Astrocyte (in vitro differentiated cells and primary cell): ENCODE measurements at regions not wholly inside any gene's neighbourhood (a gene's known extent, or its start where the extent isn't known, plus 50 kb on each side); places are given as distances from the start of the nearest gene placed in this dataset.

Experiments
- DNase-seq: peaks from one replicate; pipeline ENCODE4 v3.0.0-alpha.2; 2010; ENCODE audit warnings: low read depth
- FAIRE-seq: peaks from 2 replicates; lab custom pipeline; 2011; peaks lifted over from hg19 to GRCh38; lab: Jason Lieb, UNC
- H2AFZ ChIP-seq: 2 replicates; pipeline ENCODE4 v1.6.0; 2012; ENCODE audit warnings: low read depth, low read length, inconsistent platforms
- H3K27ac ChIP-seq: 2 replicates; pipeline ENCODE4 v1.5.1; 2011; ENCODE audit warnings: low read depth, low read length, inconsistent platforms
- H3K27me3 ChIP-seq: 2 replicates; pipeline ENCODE4 v1.6.0; 2011; ENCODE audit warnings: low read length, inconsistent platforms; ENCODE audit not compliant: insufficient read depth
- H3K36me3 ChIP-seq: 2 replicates; pipeline ENCODE4 v1.5.1; 2011; ENCODE audit warnings: low read length, inconsistent platforms; ENCODE audit not compliant: insufficient read depth
- H3K4me1 ChIP-seq: 2 replicates; pipeline ENCODE4 v1.5.1; 2011; ENCODE audit warnings: low read length, inconsistent platforms; ENCODE audit not compliant: insufficient read depth
- H3K4me2 ChIP-seq: 2 replicates; pipeline ENCODE4 v1.6.0; 2012; ENCODE audit warnings: low read length, inconsistent platforms
- H3K4me3 ChIP-seq: 2 replicates; pipeline ENCODE4 v1.5.1; 2011; ENCODE audit warnings: low read depth, mild to moderate bottlenecking, low read length, inconsistent platforms; ENCODE audit not compliant: insufficient read depth
- H3K79me2 ChIP-seq: 2 replicates; pipeline ENCODE4 v1.6.0; 2012; ENCODE audit warnings: mild to moderate bottlenecking, low read length, inconsistent platforms; ENCODE audit not compliant: insufficient read depth
- H3K9ac ChIP-seq: 2 replicates; pipeline ENCODE4 v1.6.0; 2012; ENCODE audit warnings: mild to moderate bottlenecking, low read length, inconsistent platforms
- H3K9me3 ChIP-seq: 2 replicates; pipeline ENCODE4 v1.5.1; 2012; ENCODE audit warnings: low read depth, mild to moderate bottlenecking, low read length, inconsistent platforms; ENCODE audit not compliant: insufficient read depth
- H4K20me1 ChIP-seq: 2 replicates; pipeline ENCODE4 v1.6.0; 2012; ENCODE audit warnings: low read length, inconsistent platforms; ENCODE audit not compliant: insufficient read depth
- H3K27ac Mint-ChIP-seq: one replicate; pipeline ENCODE4 v1.8.0; 2021; ENCODE audit warnings: mild to moderate bottlenecking, mixed read lengths; ENCODE audit not compliant: unreplicated experiment
- H3K27me3 Mint-ChIP-seq: one replicate; pipeline ENCODE4 v1.8.0; 2021; ENCODE audit warnings: low read depth, mixed read lengths; ENCODE audit not compliant: unreplicated experiment
- H3K36me3 Mint-ChIP-seq: one replicate; pipeline ENCODE4 v1.8.0; 2021; ENCODE audit warnings: low read depth, mixed read lengths; ENCODE audit not compliant: unreplicated experiment
- H3K4me1 Mint-ChIP-seq: one replicate; pipeline ENCODE4 v1.8.0; 2021; ENCODE audit warnings: low read depth, mixed read lengths; ENCODE audit not compliant: unreplicated experiment
- H3K4me3 Mint-ChIP-seq: one replicate; pipeline ENCODE4 v1.8.0; 2021; ENCODE audit warnings: mild to moderate bottlenecking, moderate library complexity, mixed read lengths; ENCODE audit not compliant: unreplicated experiment
- H3K9me3 Mint-ChIP-seq: one replicate; pipeline ENCODE4 v1.8.0; 2021; ENCODE audit warnings: mild to moderate bottlenecking, mixed read lengths; ENCODE audit not compliant: unreplicated experiment
- EZH2 ChIP-seq: IDR thresholded peaks from 2 replicates; pipeline ENCODE4 v1.6.1; 2012; ENCODE audit warnings: mild to moderate bottlenecking, low read length, inconsistent platforms; ENCODE audit not compliant: insufficient read depth
- TF ChIP-seq, protein P1 (sequence below): IDR thresholded peaks from 2 replicates; pipeline ENCODE4 v1.5.1; 2011; ENCODE audit warnings: low read depth, mild to moderate bottlenecking, inconsistent platforms, low read length, moderate library complexity; ENCODE audit not compliant: insufficient read depth

DNA sequence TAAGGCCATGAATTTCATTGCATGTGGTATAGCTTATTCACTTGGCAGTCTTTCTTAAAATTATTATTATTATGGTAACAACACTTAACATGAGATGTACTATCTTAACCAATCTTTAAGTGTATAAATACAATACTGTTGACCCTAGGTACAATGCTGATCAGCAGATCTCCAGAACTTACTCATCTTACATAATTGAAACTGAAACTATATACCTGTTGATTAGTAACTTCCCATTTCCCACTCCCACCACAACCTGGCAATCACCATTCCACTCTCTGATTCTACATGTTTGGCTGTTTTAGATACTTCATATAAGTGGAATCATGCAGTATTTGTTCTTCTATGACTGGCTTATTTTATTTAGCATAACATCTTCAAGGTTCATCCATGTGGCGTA is 150.2 kb upstream of the POU2AF2 start:
- DNase-seq (no peak), FAIRE-seq (no peak)
- no peaks in the 10 kb centered on the region for H3K9me3 ChIP-seq
- Mint-ChIP-seq H3K4me3 (no peak overlapping the region), H3K27ac (no peak overlapping the region), H3K36me3 (no peaks in the 10 kb centered on the region), H3K9me3 (no peaks in the 10 kb centered on the region), H3K4me1 (peaks cover 5% of the 10 kb centered on the region), H3K27me3 (peaks cover 2% of the 10 kb centered on the region)
- no peak overlapping the region for H3K27ac ChIP-seq
- no peaks in the 10 kb centered on the region for H3K27me3 ChIP-seq
- no peaks in the 10 kb centered on the region for H3K79me2 ChIP-seq
- H3K4me1 ChIP-seq: no peaks in the 10 kb centered on the region
- H3K9ac ChIP-seq: no peak overlapping the region
- no peak overlapping the region for H2AFZ ChIP-seq
- H3K4me2 ChIP-seq: no peak overlapping the region
- no peak for TF ChIP-seq EZH2
- TF ChIP-seq, protein P1, sequence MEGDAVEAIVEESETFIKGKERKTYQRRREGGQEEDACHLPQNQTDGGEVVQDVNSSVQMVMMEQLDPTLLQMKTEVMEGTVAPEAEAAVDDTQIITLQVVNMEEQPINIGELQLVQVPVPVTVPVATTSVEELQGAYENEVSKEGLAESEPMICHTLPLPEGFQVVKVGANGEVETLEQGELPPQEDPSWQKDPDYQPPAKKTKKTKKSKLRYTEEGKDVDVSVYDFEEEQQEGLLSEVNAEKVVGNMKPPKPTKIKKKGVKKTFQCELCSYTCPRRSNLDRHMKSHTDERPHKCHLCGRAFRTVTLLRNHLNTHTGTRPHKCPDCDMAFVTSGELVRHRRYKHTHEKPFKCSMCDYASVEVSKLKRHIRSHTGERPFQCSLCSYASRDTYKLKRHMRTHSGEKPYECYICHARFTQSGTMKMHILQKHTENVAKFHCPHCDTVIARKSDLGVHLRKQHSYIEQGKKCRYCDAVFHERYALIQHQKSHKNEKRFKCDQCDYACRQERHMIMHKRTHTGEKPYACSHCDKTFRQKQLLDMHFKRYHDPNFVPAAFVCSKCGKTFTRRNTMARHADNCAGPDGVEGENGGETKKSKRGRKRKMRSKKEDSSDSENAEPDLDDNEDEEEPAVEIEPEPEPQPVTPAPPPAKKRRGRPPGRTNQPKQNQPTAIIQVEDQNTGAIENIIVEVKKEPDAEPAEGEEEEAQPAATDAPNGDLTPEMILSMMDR: no peak
- H3K4me3 ChIP-seq: no peak overlapping the region
- H3K36me3 ChIP-seq: no peaks in the 10 kb centered on the region
- no peaks in the 10 kb centered on the region for H4K20me1 ChIP-seq

DNA sequence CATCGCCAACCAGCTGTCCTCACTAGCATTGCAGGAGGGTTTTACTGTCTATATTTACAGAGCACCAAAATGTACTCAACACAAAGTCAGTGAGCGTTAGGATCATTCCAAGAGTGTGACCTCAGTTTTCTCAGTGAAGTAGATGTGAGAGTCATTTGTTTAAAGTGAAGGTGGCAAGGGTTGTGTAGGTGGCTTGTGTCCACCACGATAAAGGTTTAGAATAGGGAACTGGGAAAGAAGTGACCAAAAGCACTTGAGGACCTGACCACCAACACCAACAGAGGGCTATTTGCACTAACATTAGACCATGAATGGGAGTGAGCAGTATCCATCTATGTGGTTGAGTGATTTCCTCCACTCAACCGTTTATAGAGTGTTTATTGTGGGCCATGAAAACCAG is 152.5 kb upstream of the POU2AF2 start:
- Mint-ChIP-seq H3K27me3 (peaks cover 2% of the 10 kb centered on the region), H3K4me3 (no peak overlapping the region), H3K27ac (no peak overlapping the region), H3K9me3 (no peaks in the 10 kb centered on the region), H3K4me1 (peaks cover 5% of the 10 kb centered on the region), H3K36me3 (no peaks in the 10 kb centered on the region)
- Histone ChIP-seq H3K9ac (no peak overlapping the region), H4K20me1 (no peaks in the 10 kb centered on the region), H3K27me3 (no peaks in the 10 kb centered on the region), H3K4me1 (no peaks in the 10 kb centered on the region), H3K79me2 (no peaks in the 10 kb centered on the region), H3K36me3 (no peaks in the 10 kb centered on the region), H3K4me2 (no peak overlapping the region), H3K9me3 (no peaks in the 10 kb centered on the region), H2AFZ (no peak overlapping the region), H3K27ac (no peak overlapping the region), H3K4me3 (no peak overlapping the region)
- TF ChIP-seq, protein P1: no peak
- no peak for TF ChIP-seq EZH2
- no peak for DNase-seq
- no peak for FAIRE-seq

DNA sequence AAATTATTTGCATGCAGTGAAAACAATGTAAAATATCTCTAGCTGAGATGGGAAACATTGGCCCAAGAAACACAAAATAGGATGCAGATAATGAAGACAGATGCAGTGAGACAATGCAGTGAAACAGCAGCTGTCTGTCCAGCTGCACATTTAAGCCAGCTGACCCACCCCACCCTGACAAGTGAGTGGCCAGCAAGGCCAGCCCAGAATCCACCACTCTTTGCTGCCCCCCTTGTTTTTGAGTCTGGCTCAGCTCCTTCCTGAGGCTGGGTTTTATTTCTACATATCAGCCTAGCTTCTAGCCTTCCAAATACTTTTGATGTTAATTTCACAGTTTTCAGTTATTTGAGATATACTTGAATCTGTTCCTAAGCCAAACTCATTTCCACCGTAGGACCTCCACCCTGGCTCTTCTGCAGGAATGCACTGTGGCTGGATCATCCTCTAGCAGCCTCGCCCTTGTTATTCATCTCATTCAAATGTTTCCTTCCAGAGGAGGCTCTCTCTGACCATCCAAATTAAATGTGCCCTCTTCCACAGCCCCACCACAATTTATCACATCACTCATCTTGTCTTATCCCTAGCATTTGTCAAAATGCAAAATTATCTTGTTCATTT is 154.1 kb upstream of the POU2AF2 start:
- Histone ChIP-seq H2AFZ (no peak overlapping the region), H3K27ac (no peak overlapping the region), H3K9me3 (no peaks in the 10 kb centered on the region), H3K4me2 (no peak overlapping the region), H3K9ac (no peak overlapping the region), H3K4me3 (no peak overlapping the region), H3K27me3 (no peaks in the 10 kb centered on the region), H4K20me1 (no peaks in the 10 kb centered on the region), H3K4me1 (no peaks in the 10 kb centered on the region), H3K79me2 (no peaks in the 10 kb centered on the region), H3K36me3 (no peaks in the 10 kb centered on the region)
- Mint-ChIP-seq H3K4me1 (no peaks in the 10 kb centered on the region), H3K36me3 (no peaks in the 10 kb centered on the region), H3K27me3 (peaks cover 2% of the 10 kb centered on the region), H3K4me3 (no peak overlapping the region), H3K27ac (no peak overlapping the region), H3K9me3 (no peaks in the 10 kb centered on the region)
- DNase-seq: no peak
- no peak for FAIRE-seq
- TF ChIP-seq, protein P1: no peak
- no peak for TF ChIP-seq EZH2
